Astrocyte (in vitro differentiated cells and primary cell): ENCODE measurements at regions not wholly inside any gene's neighbourhood (a gene's known extent, or its start where the extent isn't known, plus 50 kb on each side); places are given as distances from the start of the nearest gene placed in this dataset.

Experiments
- EZH2 ChIP-seq: IDR thresholded peaks from 2 replicates; pipeline ENCODE4 v1.6.1; 2012; ENCODE audit warnings: mild to moderate bottlenecking, low read length, inconsistent platforms; ENCODE audit not compliant: insufficient read depth
- TF ChIP-seq, protein P1 (sequence below): IDR thresholded peaks from 2 replicates; pipeline ENCODE4 v1.5.1; 2011; ENCODE audit warnings: low read depth, mild to moderate bottlenecking, inconsistent platforms, low read length, moderate library complexity; ENCODE audit not compliant: insufficient read depth

DNA sequence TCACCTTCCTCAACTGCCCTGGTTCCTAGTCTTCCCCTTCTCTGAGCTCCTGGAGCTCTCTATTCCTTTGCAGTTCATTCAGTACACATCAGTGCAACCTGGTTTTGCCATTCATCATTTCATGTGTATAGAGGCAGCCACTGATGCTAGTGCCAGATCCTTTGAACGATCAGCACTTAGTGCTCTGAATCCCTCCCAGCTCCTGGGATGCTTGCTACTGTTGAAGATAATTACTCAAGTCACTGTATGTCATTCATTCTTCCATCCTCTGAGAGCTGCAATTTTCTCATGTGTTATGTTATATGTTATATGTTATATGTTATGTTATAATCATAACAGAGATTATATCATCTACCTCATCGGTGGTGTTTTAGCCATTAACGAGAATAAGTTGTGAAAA is 98.5 kb upstream of the UXS1 start:
- TF ChIP-seq, protein P1, sequence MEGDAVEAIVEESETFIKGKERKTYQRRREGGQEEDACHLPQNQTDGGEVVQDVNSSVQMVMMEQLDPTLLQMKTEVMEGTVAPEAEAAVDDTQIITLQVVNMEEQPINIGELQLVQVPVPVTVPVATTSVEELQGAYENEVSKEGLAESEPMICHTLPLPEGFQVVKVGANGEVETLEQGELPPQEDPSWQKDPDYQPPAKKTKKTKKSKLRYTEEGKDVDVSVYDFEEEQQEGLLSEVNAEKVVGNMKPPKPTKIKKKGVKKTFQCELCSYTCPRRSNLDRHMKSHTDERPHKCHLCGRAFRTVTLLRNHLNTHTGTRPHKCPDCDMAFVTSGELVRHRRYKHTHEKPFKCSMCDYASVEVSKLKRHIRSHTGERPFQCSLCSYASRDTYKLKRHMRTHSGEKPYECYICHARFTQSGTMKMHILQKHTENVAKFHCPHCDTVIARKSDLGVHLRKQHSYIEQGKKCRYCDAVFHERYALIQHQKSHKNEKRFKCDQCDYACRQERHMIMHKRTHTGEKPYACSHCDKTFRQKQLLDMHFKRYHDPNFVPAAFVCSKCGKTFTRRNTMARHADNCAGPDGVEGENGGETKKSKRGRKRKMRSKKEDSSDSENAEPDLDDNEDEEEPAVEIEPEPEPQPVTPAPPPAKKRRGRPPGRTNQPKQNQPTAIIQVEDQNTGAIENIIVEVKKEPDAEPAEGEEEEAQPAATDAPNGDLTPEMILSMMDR, result no peak
- no peak for TF ChIP-seq EZH2
